Mesendoderm (in vitro differentiated cells): ENCODE measurements at regions not wholly inside any gene's neighbourhood (a gene's known extent, or its start where the extent isn't known, plus 50 kb on each side); places are given as distances from the start of the nearest gene placed in this dataset.

Source experiments
- DNase-seq: peaks from one replicate; pipeline ENCODE4 v3.0.0; 2013
- H2AK5ac ChIP-seq: 2 replicates; pipeline ENCODE4 v1.6.1; 2013; ENCODE audit warnings: low read length, inconsistent platforms
- H2BK120ac ChIP-seq: 2 replicates; pipeline ENCODE4 v1.6.1; 2013; ENCODE audit warnings: low read depth, mild to moderate bottlenecking, low read length, moderate library complexity, mixed read lengths
- H2BK15ac ChIP-seq: replicated peaks from 2 replicates; pipeline ENCODE4 v1.6.1; 2013; ENCODE audit warnings: low read depth, mild to moderate bottlenecking, moderate library complexity
- H2BK5ac ChIP-seq: 2 replicates; pipeline ENCODE4 v1.6.1; 2013; ENCODE audit warnings: low read length, inconsistent platforms
- H3K18ac ChIP-seq: 2 replicates; pipeline ENCODE4 v1.6.1; 2013; ENCODE audit warnings: mild to moderate bottlenecking, low read length, mixed read lengths
- H3K23ac ChIP-seq: one replicate; pipeline ENCODE4 v1.6.1; 2013; ENCODE audit warnings: low read length
- H3K27ac ChIP-seq: 2 replicates; pipeline ENCODE4 v1.5.1; 2013; ENCODE audit warnings: low read depth, mild to moderate bottlenecking, inconsistent platforms, low read length, moderate library complexity
- H3K27me3 ChIP-seq: 2 replicates; pipeline ENCODE4 v1.6.1; 2013; ENCODE audit warnings: low read length, control low read depth, mild to moderate bottlenecking, inconsistent platforms; ENCODE audit not compliant: insufficient read depth, poor library complexity
- H3K36me3 ChIP-seq: 2 replicates; pipeline ENCODE4 v1.6.1; 2013; ENCODE audit warnings: low read length, inconsistent platforms; ENCODE audit not compliant: control insufficient read depth, insufficient read depth
- H3K4ac ChIP-seq: one replicate; pipeline ENCODE4 v1.6.1; 2013; ENCODE audit warnings: low read depth, mild to moderate bottlenecking, low read length, moderate library complexity
- H3K4me1 ChIP-seq: 2 replicates; pipeline ENCODE4 v1.6.1; 2013; ENCODE audit warnings: low read depth, low read length, inconsistent platforms; ENCODE audit not compliant: control insufficient read depth
- H3K4me2 ChIP-seq: 2 replicates; pipeline ENCODE4 v1.6.1; 2013; ENCODE audit warnings: low read length
- H3K4me3 ChIP-seq: 2 replicates; pipeline ENCODE4 v1.5.1; 2013; ENCODE audit warnings: mild to moderate bottlenecking, low read length
- H3K56ac ChIP-seq: one replicate; pipeline ENCODE4 v1.6.1; 2013; ENCODE audit warnings: low read length
- H3K79me1 ChIP-seq: 2 replicates; pipeline ENCODE4 v1.6.1; 2013; ENCODE audit warnings: low read length, inconsistent platforms
- H3K79me2 ChIP-seq: 2 replicates; pipeline ENCODE4 v1.6.1; 2013; ENCODE audit warnings: mild to moderate bottlenecking, low read length; ENCODE audit not compliant: control insufficient read depth, insufficient read depth
- H3K9ac ChIP-seq: 2 replicates; pipeline ENCODE4 v1.6.1; 2013; ENCODE audit warnings: low read length, inconsistent platforms
- H4K5ac ChIP-seq: one replicate; pipeline ENCODE4 v1.6.1; 2013; ENCODE audit warnings: low read length
- H4K8ac ChIP-seq: one replicate; pipeline ENCODE4 v1.6.1; 2013; ENCODE audit warnings: low read depth, mild to moderate bottlenecking, control low read depth, low read length, moderate library complexity
- WGBS: extraction: QIAGEN DNeasy Blood & Tissue Kit; methylation state at CpG from one replicate; pipeline ENCODE4 v1.1.7; 2013; ENCODE audit warnings: low lambda C conversion rate, missing lambda C conversion rate; ENCODE audit not compliant: insufficient coverage; ENCODE audit errors: extremely low coverage; 5-methylcytosine and 5-hydroxymethylcytosine counted together

DNA sequence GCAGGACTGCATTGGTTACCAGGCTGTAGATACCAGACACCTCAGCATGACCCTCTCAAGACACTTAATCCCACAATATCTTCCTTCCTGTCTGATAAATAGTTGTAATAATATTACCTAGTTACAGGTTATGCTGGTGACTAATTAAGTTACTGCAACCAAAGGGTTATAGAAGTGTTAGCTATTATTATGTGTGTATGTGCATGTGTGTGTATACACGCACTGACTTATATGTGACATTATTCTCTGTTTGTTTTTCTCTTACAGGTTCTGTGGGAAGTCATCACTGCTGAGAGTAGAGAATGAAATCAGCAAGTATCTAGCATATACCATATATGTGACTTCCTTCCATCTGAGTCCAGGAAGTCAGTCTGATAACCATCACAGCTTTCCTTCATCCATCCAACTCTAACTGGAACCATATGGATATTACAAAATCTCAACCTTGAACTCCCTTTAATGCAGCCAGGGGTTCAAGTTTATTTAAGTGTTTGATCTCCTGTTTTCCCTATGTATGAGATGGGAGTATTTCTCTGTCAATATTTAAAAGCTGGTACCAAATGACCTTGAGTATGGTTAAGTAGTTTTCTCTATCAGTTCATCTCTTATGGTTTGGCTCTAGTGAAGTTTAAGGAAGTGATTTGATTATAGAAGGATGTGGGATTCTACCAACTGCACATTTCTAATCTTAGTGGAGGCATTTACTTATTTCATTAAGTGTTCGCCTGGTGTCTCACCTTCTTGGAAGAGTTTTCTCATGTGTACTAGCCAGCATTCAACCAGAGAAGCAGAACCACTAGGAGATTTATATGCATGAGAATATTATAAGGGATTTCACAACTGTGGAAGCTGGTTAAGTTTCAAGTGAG, 313.2 kb downstream of the HIVEP2 start:
- DNase-seq, result no peak
- H3K9ac ChIP-seq, result no peak overlapping the region

DNA sequence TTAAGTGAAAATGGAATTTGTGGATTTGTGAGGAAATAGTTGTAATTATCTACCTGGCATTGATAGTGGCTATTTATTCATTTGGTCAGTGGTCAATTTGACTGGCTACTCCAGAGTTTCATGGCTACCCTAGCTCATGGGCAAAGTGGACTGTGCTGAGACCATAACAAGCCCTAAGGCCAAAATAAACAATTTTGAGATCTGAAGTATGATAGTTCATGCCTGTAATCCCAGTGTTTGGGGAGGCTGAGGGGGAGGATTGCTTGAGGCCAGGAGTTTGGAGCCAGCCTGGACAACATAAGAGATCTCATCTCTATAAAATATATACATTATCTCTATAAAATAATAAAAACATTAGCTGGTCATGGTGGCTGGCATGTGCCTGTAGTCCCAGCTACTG, 311.7 kb downstream of the HIVEP2 start:
- Histone ChIP-seq H3K27ac (no peak overlapping the region), H3K56ac (no peak overlapping the region), H2BK120ac (no peak overlapping the region), H3K18ac (no peak overlapping the region), H4K8ac (no peak overlapping the region), H3K4ac (no peak overlapping the region), H2BK5ac (no peak overlapping the region), H3K79me2 (no peaks in the 10 kb centered on the region), H3K36me3 (no peaks in the 10 kb centered on the region), H3K9ac (no peak overlapping the region), H2AK5ac (no peak overlapping the region), H3K27me3 (no peaks in the 10 kb centered on the region), H3K79me1 (no peaks in the 10 kb centered on the region), H3K4me3 (no peak overlapping the region), H3K4me2 (no peak overlapping the region), H2BK15ac (no peak overlapping the region), H4K5ac (no peak overlapping the region), H3K4me1 (no peaks in the 10 kb centered on the region), H3K23ac (no peak overlapping the region)
- DNase-seq, result no peak

More for the DNA sequence above, 313.2 kb downstream of the HIVEP2 start:
- Histone ChIP-seq H2AK5ac (no peak overlapping the region), H3K79me2 (no peaks in the 10 kb centered on the region), H3K4me1 (no peaks in the 10 kb centered on the region), H3K36me3 (no peaks in the 10 kb centered on the region), H3K18ac (no peak overlapping the region), H4K8ac (no peak overlapping the region), H2BK15ac (no peak overlapping the region), H3K56ac (no peak overlapping the region), H3K23ac (no peak overlapping the region), H3K4me2 (no peak overlapping the region), H3K4me3 (no peak overlapping the region), H2BK120ac (no peak overlapping the region), H3K27me3 (no peaks in the 10 kb centered on the region), H2BK5ac (no peak overlapping the region), H3K27ac (no peak overlapping the region), H3K79me1 (no peaks in the 10 kb centered on the region), H3K4ac (no peak overlapping the region), H4K5ac (no peak overlapping the region)
- WGBS, result no CpG with 5 or more reads among the region's 2 CpGs

DNA sequence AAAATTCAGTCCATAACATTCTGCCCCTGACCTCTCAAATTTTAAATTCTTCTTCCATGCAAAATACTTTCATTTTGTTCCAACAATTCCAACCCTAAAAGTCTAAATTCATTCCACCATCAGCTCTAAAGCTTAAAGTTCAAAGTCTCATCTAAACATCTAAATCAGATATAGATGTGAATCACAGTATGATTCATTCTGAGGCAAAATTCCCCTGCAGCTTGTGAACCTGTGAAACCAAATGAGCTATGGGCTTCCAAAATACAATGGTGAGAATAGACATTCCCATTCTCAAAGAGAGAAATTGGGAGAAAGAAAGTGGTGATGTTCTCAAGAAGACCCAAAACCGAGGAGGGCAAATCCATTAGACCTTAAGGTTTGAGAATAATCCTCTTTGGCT, 309.8 kb downstream of the HIVEP2 start:
- no peaks in the 10 kb centered on the region for H3K79me2 ChIP-seq
- H3K27ac ChIP-seq, result no peak overlapping the region
- H3K4me1 ChIP-seq, result no peaks in the 10 kb centered on the region
- H3K18ac ChIP-seq, result no peak overlapping the region
- no peaks in the 10 kb centered on the region for H3K27me3 ChIP-seq
- H4K8ac ChIP-seq, result no peak overlapping the region
- no peak overlapping the region for H2BK5ac ChIP-seq
- no peak overlapping the region for H3K4me2 ChIP-seq
- no peak for DNase-seq
- H3K23ac ChIP-seq, result no peak overlapping the region
- H3K9ac ChIP-seq, result no peak overlapping the region
- no peaks in the 10 kb centered on the region for H3K36me3 ChIP-seq
- no peak overlapping the region for H4K5ac ChIP-seq
- H3K79me1 ChIP-seq, result no peaks in the 10 kb centered on the region
- no CpG with 5 or more reads among the region's 1 CpG for WGBS
- H2BK120ac ChIP-seq, result no peak overlapping the region
- no peak overlapping the region for H3K56ac ChIP-seq
- H2AK5ac ChIP-seq, result no peak overlapping the region
- no peak overlapping the region for H2BK15ac ChIP-seq
- no peak overlapping the region for H3K4me3 ChIP-seq
- no peak overlapping the region for H3K4ac ChIP-seq

DNA sequence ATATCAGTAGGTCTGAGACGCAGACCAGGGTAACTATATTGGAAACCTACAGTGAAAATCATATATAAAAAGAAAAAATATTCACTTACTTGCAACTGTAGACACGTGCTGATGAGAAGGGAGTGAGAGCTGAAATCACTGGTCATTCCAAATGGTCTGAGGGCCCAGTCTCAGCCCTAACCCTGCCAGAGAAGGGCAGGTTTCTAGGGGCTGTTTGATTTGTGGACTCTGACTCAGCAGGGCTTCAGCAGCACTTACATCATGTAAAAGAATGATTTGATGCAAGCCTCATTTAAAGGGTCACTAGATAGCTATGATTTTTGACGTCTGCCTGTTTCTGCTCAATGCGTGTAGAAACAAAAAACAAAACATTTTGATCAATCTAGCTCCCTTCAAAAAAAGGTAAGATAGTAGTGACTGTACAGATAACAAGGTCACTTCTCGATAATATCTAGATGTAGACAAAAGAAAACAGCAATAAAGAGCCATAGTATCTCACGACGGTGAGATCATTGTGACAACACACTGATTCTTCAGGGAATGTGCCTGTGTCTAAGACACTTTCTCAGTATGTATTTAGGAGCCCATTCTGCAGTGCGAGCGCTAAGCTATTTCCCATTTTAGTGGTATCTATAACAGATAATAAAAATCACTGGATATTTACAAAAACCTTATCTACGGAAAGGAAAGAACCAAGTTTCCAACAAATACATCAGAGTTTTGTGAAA, 307.2 kb downstream of the HIVEP2 start:
- Histone ChIP-seq H3K27me3 (no peaks in the 10 kb centered on the region), H3K4me1 (no peaks in the 10 kb centered on the region), H3K79me2 (no peaks in the 10 kb centered on the region), H2BK120ac (no peak overlapping the region), H3K23ac (no peak overlapping the region), H3K4ac (no peak overlapping the region), H3K18ac (no peak overlapping the region), H3K4me2 (no peak overlapping the region), H3K9ac (no peak overlapping the region), H3K56ac (no peak overlapping the region), H3K4me3 (no peak overlapping the region), H3K36me3 (no peaks in the 10 kb centered on the region), H2AK5ac (no peak overlapping the region), H4K5ac (no peak overlapping the region), H4K8ac (no peak overlapping the region), H3K27ac (no peak overlapping the region), H2BK15ac (no peak overlapping the region), H3K79me1 (no peaks in the 10 kb centered on the region), H2BK5ac (no peak overlapping the region)
- no CpG with 5 or more reads among the region's 10 CpGs for WGBS
- DNase-seq, result no peak

DNA sequence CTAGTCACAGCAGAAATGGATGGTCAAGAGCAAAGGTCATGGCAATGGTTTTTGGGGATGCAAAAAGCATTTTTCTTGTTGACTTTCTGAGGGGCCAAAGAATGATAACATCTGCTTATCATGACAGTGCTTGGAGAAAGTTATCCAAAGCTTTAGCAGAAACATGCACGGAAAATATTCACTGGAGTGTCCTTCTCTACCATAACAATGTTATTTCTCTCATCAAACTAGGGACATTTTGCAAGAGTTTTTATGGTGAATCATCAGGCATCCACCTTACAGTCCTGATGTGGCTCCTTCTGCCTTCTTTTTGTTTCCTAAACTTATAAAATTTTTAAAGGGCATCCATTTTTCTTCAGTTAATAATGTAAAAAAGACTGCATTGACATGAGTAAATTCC, 302.3 kb downstream of the HIVEP2 start:
- no peak for DNase-seq
- Histone ChIP-seq H3K27ac (no peak overlapping the region), H3K4me1 (no peaks in the 10 kb centered on the region), H3K36me3 (no peaks in the 10 kb centered on the region), H2BK120ac (no peak overlapping the region), H3K27me3 (no peaks in the 10 kb centered on the region), H3K79me2 (no peaks in the 10 kb centered on the region), H3K4me2 (no peak overlapping the region), H4K8ac (no peak overlapping the region), H3K18ac (no peak overlapping the region), H3K56ac (no peak overlapping the region), H2AK5ac (no peak overlapping the region), H2BK5ac (no peak overlapping the region), H2BK15ac (no peak overlapping the region), H3K23ac (no peak overlapping the region), H3K79me1 (no peaks in the 10 kb centered on the region), H4K5ac (no peak overlapping the region), H3K4me3 (no peak overlapping the region), H3K4ac (no peak overlapping the region), H3K9ac (no peak overlapping the region)
- WGBS, result no CpG with 5 or more reads among the region's 1 CpG
